Neural progenitor cell (in vitro differentiated cells): ENCODE measurements at regions not wholly inside any gene's neighbourhood (a gene's known extent, or its start where the extent isn't known, plus 50 kb on each side); places are given as distances from the start of the nearest gene placed in this dataset.

ENCODE experiments used
- DNase-seq: peaks from one replicate; pipeline ENCODE4 v3.0.0-alpha.2; 2016; ENCODE audit warnings: low spot score
- H2AFZ ChIP-seq: fragments of 200-600 bp; sonication (generic); replicated peaks from 2 replicates; pipeline ENCODE4 v1.6.1; 2016; ENCODE audit warnings: antibody characterized with exemption
- H3F3A ChIP-seq: fragments of 200-600 bp; sonication (generic); 2 replicates; pipeline ENCODE4 v1.6.1; 2016; ENCODE audit warnings: antibody characterized with exemption, low read depth
- H3K27ac ChIP-seq: fragments of 200-600 bp; sonication (generic); 2 replicates; pipeline ENCODE4 v1.5.1; 2016; ENCODE audit warnings: mild to moderate bottlenecking
- H3K27me3 ChIP-seq: fragments of 200-600 bp; sonication (generic); 2 replicates; pipeline ENCODE4 v1.6.1; 2016; ENCODE audit warnings: mild to moderate bottlenecking, moderate library complexity
- H3K36me3 ChIP-seq: fragments of 200-600 bp; sonication (generic); 2 replicates; pipeline ENCODE4 v1.5.1; 2016
- H3K4me1 ChIP-seq: fragments of 200-600 bp; sonication (generic); 2 replicates; pipeline ENCODE4 v1.6.1; 2016; ENCODE audit warnings: mixed run types
- H3K4me2 ChIP-seq: fragments of 200-600 bp; sonication (generic); 2 replicates; pipeline ENCODE4 v1.6.1; 2016
- H3K4me3 ChIP-seq: fragments of 200-600 bp; sonication (generic); 2 replicates; pipeline ENCODE4 v1.5.1; 2016
- H3K79me2 ChIP-seq: fragments of 200-600 bp; sonication (generic); 2 replicates; pipeline ENCODE4 v1.6.1; 2016; ENCODE audit warnings: low read depth
- H3K9ac ChIP-seq: fragments of 200-600 bp; sonication (generic); 2 replicates; pipeline ENCODE4 v1.6.1; 2016
- H3K9me3 ChIP-seq: fragments of 200-600 bp; sonication (generic); 2 replicates; pipeline ENCODE4 v1.5.1; 2016; ENCODE audit warnings: low read depth
- H4K20me1 ChIP-seq: fragments of 200-600 bp; sonication (generic); 2 replicates; pipeline ENCODE4 v1.6.1; 2016; ENCODE audit warnings: low read depth
- H3K27ac Mint-ChIP-seq: 3 replicates; pipeline ENCODE4 v1.8.0; 2021; ENCODE audit warnings: mixed read lengths
- H3K27me3 Mint-ChIP-seq: 2 replicates; pipeline ENCODE4 v1.8.0; 2022; ENCODE audit warnings: low read depth, mild to moderate bottlenecking, inconsistent platforms, moderate library complexity, mixed read lengths; ENCODE audit not compliant: insufficient read depth
- H3K36me3 Mint-ChIP-seq: 3 replicates; pipeline ENCODE4 v1.8.0; 2021; ENCODE audit warnings: mixed read lengths
- H3K4me1 Mint-ChIP-seq: 3 replicates; pipeline ENCODE4 v1.8.0; 2021; ENCODE audit warnings: mixed read lengths
- H3K4me3 Mint-ChIP-seq: 3 replicates; pipeline ENCODE4 v1.8.0; 2021; ENCODE audit warnings: mild to moderate bottlenecking, moderate library complexity, mixed read lengths
- H3K9me3 Mint-ChIP-seq: 3 replicates; pipeline ENCODE4 v1.8.0; 2020; ENCODE audit warnings: mixed read lengths
- EZH2 ChIP-seq: fragments of 200-600 bp; sonication (generic); IDR thresholded peaks from 2 replicates; pipeline ENCODE4 v1.6.1; 2017; ENCODE audit warnings: antibody characterized with exemption, mild to moderate bottlenecking, moderate library complexity
- EZH2phosphoT487 ChIP-seq: fragments of 200-600 bp; sonication (generic); IDR thresholded peaks from 2 replicates; pipeline ENCODE4 v1.6.1; 2017; ENCODE audit warnings: antibody characterized with exemption
- TF ChIP-seq, protein P1 (sequence below): fragments of 200-600 bp; sonication (generic); IDR thresholded peaks from 2 replicates; pipeline ENCODE4 v1.5.1; 2017; ENCODE audit warnings: antibody characterized with exemption, mild to moderate bottlenecking

DNA sequence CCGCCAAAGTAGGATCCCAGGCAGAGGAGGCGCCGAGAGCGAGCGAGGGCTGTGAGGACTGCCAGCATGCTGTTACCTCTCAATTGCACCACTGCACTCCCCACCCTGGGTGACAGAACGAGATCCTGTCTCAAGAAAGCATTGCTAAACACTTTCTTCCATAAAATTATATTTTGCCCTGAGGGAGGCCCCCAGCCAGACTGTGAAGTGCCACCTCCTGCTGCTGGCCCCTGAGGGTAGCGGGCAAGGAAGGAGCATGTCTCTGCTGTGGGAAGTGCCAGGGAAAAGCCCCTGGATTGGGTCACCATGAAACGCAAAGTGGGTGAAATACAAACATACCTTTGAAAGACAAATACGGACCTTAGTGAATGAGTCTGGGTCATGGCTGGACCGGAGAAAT is 78.0 kb upstream of the AMZ2 start:
- Mint-ChIP-seq H3K27ac (no peak overlapping the region), H3K27me3 (no peaks in the 10 kb centered on the region), H3K4me3 (no peak overlapping the region), H3K36me3 (no peaks in the 10 kb centered on the region), H3K4me1 (no peaks in the 10 kb centered on the region), H3K9me3 (no peaks in the 10 kb centered on the region)
- H3K9ac ChIP-seq: no peak overlapping the region
- no peaks in the 10 kb centered on the region for H3K9me3 ChIP-seq
- TF ChIP-seq EZH2: no peak
- TF ChIP-seq EZH2phosphoT487: no peak
- TF ChIP-seq, protein P1, sequence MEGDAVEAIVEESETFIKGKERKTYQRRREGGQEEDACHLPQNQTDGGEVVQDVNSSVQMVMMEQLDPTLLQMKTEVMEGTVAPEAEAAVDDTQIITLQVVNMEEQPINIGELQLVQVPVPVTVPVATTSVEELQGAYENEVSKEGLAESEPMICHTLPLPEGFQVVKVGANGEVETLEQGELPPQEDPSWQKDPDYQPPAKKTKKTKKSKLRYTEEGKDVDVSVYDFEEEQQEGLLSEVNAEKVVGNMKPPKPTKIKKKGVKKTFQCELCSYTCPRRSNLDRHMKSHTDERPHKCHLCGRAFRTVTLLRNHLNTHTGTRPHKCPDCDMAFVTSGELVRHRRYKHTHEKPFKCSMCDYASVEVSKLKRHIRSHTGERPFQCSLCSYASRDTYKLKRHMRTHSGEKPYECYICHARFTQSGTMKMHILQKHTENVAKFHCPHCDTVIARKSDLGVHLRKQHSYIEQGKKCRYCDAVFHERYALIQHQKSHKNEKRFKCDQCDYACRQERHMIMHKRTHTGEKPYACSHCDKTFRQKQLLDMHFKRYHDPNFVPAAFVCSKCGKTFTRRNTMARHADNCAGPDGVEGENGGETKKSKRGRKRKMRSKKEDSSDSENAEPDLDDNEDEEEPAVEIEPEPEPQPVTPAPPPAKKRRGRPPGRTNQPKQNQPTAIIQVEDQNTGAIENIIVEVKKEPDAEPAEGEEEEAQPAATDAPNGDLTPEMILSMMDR: no peak
- H4K20me1 ChIP-seq: no peaks in the 10 kb centered on the region
- H3K4me1 ChIP-seq: no peaks in the 10 kb centered on the region
- no peak overlapping the region for H2AFZ ChIP-seq
- no peak for DNase-seq
- H3K4me2 ChIP-seq: no peak overlapping the region
- no peaks in the 10 kb centered on the region for H3K36me3 ChIP-seq
- no peak overlapping the region for H3K27ac ChIP-seq
- no peak overlapping the region for H3K4me3 ChIP-seq
- H3K79me2 ChIP-seq: no peaks in the 10 kb centered on the region
- no peaks in the 10 kb centered on the region for H3K27me3 ChIP-seq
- no peaks in the 10 kb centered on the region for H3F3A ChIP-seq

DNA sequence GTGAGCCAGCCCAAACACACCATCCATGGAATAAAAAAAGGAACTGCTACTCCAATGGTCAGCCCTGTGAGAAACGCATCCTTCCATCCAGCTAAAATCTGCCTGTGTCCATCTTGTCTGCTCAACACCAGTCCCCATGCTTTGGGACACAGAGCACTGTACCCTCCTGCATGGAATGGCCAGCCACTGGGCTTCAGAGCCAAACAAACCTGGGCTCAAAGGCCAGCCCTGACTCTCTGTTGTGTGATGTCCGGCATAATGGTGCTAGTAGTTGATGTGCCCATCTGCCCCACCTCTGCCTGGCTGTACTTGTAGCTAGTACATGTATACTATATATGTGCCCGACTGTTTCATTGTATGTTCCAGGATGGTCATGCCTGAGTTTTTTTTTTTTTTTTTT is 77.6 kb upstream of the AMZ2 start:
- Histone ChIP-seq H3K27me3 (no peaks in the 10 kb centered on the region), H4K20me1 (no peaks in the 10 kb centered on the region), H3K4me1 (no peaks in the 10 kb centered on the region), H3K27ac (no peak overlapping the region), H3K4me3 (no peak overlapping the region), H3F3A (no peaks in the 10 kb centered on the region), H3K9ac (no peak overlapping the region), H3K4me2 (no peak overlapping the region), H3K9me3 (no peaks in the 10 kb centered on the region), H2AFZ (no peak overlapping the region), H3K79me2 (no peaks in the 10 kb centered on the region), H3K36me3 (no peaks in the 10 kb centered on the region)
- no peak for DNase-seq
- no peaks in the 10 kb centered on the region for H3K27me3 Mint-ChIP-seq
- no peaks in the 10 kb centered on the region for H3K9me3 Mint-ChIP-seq
- no peak for TF ChIP-seq EZH2phosphoT487
- H3K36me3 Mint-ChIP-seq: no peaks in the 10 kb centered on the region
- no peaks in the 10 kb centered on the region for H3K4me1 Mint-ChIP-seq
- H3K27ac Mint-ChIP-seq: no peak overlapping the region
- no peak overlapping the region for H3K4me3 Mint-ChIP-seq

DNA sequence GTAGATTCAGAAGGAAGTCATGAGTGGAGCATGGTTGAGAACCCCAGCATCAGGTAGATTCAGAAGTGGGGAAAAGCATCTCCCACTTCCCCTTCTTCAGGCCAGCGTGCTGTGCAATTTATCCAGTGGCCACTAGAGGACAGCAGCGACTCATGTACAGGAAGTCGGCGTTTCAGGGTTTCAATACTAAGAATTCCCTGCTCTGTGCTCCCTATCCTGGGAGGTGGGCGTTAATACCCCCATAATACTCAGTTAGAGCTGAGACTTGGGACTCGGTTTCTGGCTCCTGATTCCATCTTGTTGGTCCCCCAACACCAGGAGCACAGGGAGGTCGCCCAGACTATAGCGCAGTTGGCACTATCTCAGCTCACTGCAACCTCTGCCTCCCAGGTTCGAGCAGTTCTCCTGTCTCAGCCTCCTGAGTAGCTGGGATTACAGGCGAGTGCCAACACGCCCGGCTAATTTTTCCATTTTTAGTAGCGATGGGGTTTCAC is 75.3 kb upstream of the AMZ2 start:
- H3K27me3 Mint-ChIP-seq: peaks cover 3% of the 10 kb centered on the region
- H3K4me1 Mint-ChIP-seq: no peaks in the 10 kb centered on the region
- H4K20me1 ChIP-seq: no peaks in the 10 kb centered on the region
- H3K4me3 ChIP-seq: no peak overlapping the region
- H3F3A ChIP-seq: no peaks in the 10 kb centered on the region
- no peak overlapping the region for H3K4me3 Mint-ChIP-seq
- no peak overlapping the region for H3K27ac ChIP-seq
- H3K27me3 ChIP-seq: no peaks in the 10 kb centered on the region
- H3K79me2 ChIP-seq: no peaks in the 10 kb centered on the region
- TF ChIP-seq EZH2phosphoT487 (no peak), EZH2 (no peak)
- TF ChIP-seq, protein P1: peak; percentile 95
- H3K9me3 Mint-ChIP-seq: no peaks in the 10 kb centered on the region
- no peaks in the 10 kb centered on the region for H3K36me3 ChIP-seq
- peaks cover 2% of the 10 kb centered on the region for H3K36me3 Mint-ChIP-seq
- no peaks in the 10 kb centered on the region for H3K9me3 ChIP-seq
- no peak overlapping the region for H3K27ac Mint-ChIP-seq
- peak; percentile 82 for DNase-seq
- H2AFZ ChIP-seq: no peak overlapping the region
- H3K4me1 ChIP-seq: no peaks in the 10 kb centered on the region
- H3K4me2 ChIP-seq: no peak overlapping the region
- H3K9ac ChIP-seq: no peak overlapping the region

DNA sequence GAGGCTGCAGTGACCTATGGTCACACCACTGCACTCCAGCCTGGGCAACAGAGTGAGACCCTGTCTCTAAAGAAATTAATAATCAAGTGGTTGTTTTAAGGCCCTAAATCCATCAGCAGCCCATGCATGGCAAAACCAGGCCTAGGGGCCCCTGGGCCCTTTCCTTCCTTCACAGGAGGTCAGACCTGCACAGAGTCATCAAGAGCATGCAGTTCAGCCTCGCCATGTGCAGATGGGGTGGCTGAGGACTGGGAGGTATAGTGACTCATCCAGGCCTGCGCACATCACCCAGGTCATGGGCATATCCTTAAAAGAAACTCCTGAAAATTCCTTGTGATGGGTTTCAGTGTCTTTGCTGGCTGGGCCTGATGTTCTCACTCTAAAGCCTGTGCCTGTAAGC is 72.4 kb upstream of the AMZ2 start:
- no peaks in the 10 kb centered on the region for H3K4me1 ChIP-seq
- H3K4me2 ChIP-seq: no peak overlapping the region
- H3K9ac ChIP-seq: no peak overlapping the region
- Mint-ChIP-seq H3K27ac (no peak overlapping the region), H3K4me1 (no peaks in the 10 kb centered on the region), H3K36me3 (peaks cover 2% of the 10 kb centered on the region), H3K27me3 (peaks cover 3% of the 10 kb centered on the region), H3K4me3 (no peak overlapping the region), H3K9me3 (no peaks in the 10 kb centered on the region)
- TF ChIP-seq EZH2phosphoT487: no peak
- H3K4me3 ChIP-seq: no peak overlapping the region
- no peaks in the 10 kb centered on the region for H3K36me3 ChIP-seq
- no peaks in the 10 kb centered on the region for H4K20me1 ChIP-seq
- H3K9me3 ChIP-seq: no peaks in the 10 kb centered on the region
- H2AFZ ChIP-seq: no peak overlapping the region
- no peaks in the 10 kb centered on the region for H3F3A ChIP-seq
- DNase-seq: no peak
- H3K27ac ChIP-seq: no peak overlapping the region
- no peaks in the 10 kb centered on the region for H3K27me3 ChIP-seq
- no peaks in the 10 kb centered on the region for H3K79me2 ChIP-seq
